Astrocyte (in vitro differentiated cells and primary cell): ENCODE measurements at regions not wholly inside any gene's neighbourhood (a gene's known extent, or its start where the extent isn't known, plus 50 kb on each side); places are given as distances from the start of the nearest gene placed in this dataset.

Experiments
- DNase-seq: peaks from one replicate; pipeline ENCODE4 v3.0.0-alpha.2; 2010; ENCODE audit warnings: low read depth
- FAIRE-seq: peaks from 2 replicates; lab custom pipeline; 2011; peaks lifted over from hg19 to GRCh38; lab: Jason Lieb, UNC
- H2AFZ ChIP-seq: 2 replicates; pipeline ENCODE4 v1.6.0; 2012; ENCODE audit warnings: low read depth, low read length, inconsistent platforms
- H3K27ac ChIP-seq: 2 replicates; pipeline ENCODE4 v1.5.1; 2011; ENCODE audit warnings: low read depth, low read length, inconsistent platforms
- H3K27me3 ChIP-seq: 2 replicates; pipeline ENCODE4 v1.6.0; 2011; ENCODE audit warnings: low read length, inconsistent platforms; ENCODE audit not compliant: insufficient read depth
- H3K36me3 ChIP-seq: 2 replicates; pipeline ENCODE4 v1.5.1; 2011; ENCODE audit warnings: low read length, inconsistent platforms; ENCODE audit not compliant: insufficient read depth
- H3K4me1 ChIP-seq: 2 replicates; pipeline ENCODE4 v1.5.1; 2011; ENCODE audit warnings: low read length, inconsistent platforms; ENCODE audit not compliant: insufficient read depth
- H3K4me2 ChIP-seq: 2 replicates; pipeline ENCODE4 v1.6.0; 2012; ENCODE audit warnings: low read length, inconsistent platforms
- H3K4me3 ChIP-seq: 2 replicates; pipeline ENCODE4 v1.5.1; 2011; ENCODE audit warnings: low read depth, mild to moderate bottlenecking, low read length, inconsistent platforms; ENCODE audit not compliant: insufficient read depth
- H3K79me2 ChIP-seq: 2 replicates; pipeline ENCODE4 v1.6.0; 2012; ENCODE audit warnings: mild to moderate bottlenecking, low read length, inconsistent platforms; ENCODE audit not compliant: insufficient read depth
- H3K9ac ChIP-seq: 2 replicates; pipeline ENCODE4 v1.6.0; 2012; ENCODE audit warnings: mild to moderate bottlenecking, low read length, inconsistent platforms
- H3K9me3 ChIP-seq: 2 replicates; pipeline ENCODE4 v1.5.1; 2012; ENCODE audit warnings: low read depth, mild to moderate bottlenecking, low read length, inconsistent platforms; ENCODE audit not compliant: insufficient read depth
- H4K20me1 ChIP-seq: 2 replicates; pipeline ENCODE4 v1.6.0; 2012; ENCODE audit warnings: low read length, inconsistent platforms; ENCODE audit not compliant: insufficient read depth
- H3K27ac Mint-ChIP-seq: one replicate; pipeline ENCODE4 v1.8.0; 2021; ENCODE audit warnings: mild to moderate bottlenecking, mixed read lengths; ENCODE audit not compliant: unreplicated experiment
- H3K27me3 Mint-ChIP-seq: one replicate; pipeline ENCODE4 v1.8.0; 2021; ENCODE audit warnings: low read depth, mixed read lengths; ENCODE audit not compliant: unreplicated experiment
- H3K36me3 Mint-ChIP-seq: one replicate; pipeline ENCODE4 v1.8.0; 2021; ENCODE audit warnings: low read depth, mixed read lengths; ENCODE audit not compliant: unreplicated experiment
- H3K4me1 Mint-ChIP-seq: one replicate; pipeline ENCODE4 v1.8.0; 2021; ENCODE audit warnings: low read depth, mixed read lengths; ENCODE audit not compliant: unreplicated experiment
- H3K4me3 Mint-ChIP-seq: one replicate; pipeline ENCODE4 v1.8.0; 2021; ENCODE audit warnings: mild to moderate bottlenecking, moderate library complexity, mixed read lengths; ENCODE audit not compliant: unreplicated experiment
- H3K9me3 Mint-ChIP-seq: one replicate; pipeline ENCODE4 v1.8.0; 2021; ENCODE audit warnings: mild to moderate bottlenecking, mixed read lengths; ENCODE audit not compliant: unreplicated experiment
- EZH2 ChIP-seq: IDR thresholded peaks from 2 replicates; pipeline ENCODE4 v1.6.1; 2012; ENCODE audit warnings: mild to moderate bottlenecking, low read length, inconsistent platforms; ENCODE audit not compliant: insufficient read depth
- TF ChIP-seq, protein P1 (sequence below): IDR thresholded peaks from 2 replicates; pipeline ENCODE4 v1.5.1; 2011; ENCODE audit warnings: low read depth, mild to moderate bottlenecking, inconsistent platforms, low read length, moderate library complexity; ENCODE audit not compliant: insufficient read depth

GRCh38 chr10:64859911-64860310 is 1338.7 kb downstream of the REEP3 start:
- no peaks in the 10 kb centered on the region for H3K9me3 Mint-ChIP-seq
- H3K9me3 ChIP-seq = no peaks in the 10 kb centered on the region
- H3K4me3 Mint-ChIP-seq = no peak overlapping the region
- H3K4me2 ChIP-seq = no peak overlapping the region
- H3K27me3 ChIP-seq = no peaks in the 10 kb centered on the region
- H2AFZ ChIP-seq = no peak overlapping the region
- H3K4me1 ChIP-seq = no peaks in the 10 kb centered on the region
- FAIRE-seq = no peak
- no peaks in the 10 kb centered on the region for H3K36me3 ChIP-seq
- TF ChIP-seq EZH2 = no peak
- TF ChIP-seq, protein P1, sequence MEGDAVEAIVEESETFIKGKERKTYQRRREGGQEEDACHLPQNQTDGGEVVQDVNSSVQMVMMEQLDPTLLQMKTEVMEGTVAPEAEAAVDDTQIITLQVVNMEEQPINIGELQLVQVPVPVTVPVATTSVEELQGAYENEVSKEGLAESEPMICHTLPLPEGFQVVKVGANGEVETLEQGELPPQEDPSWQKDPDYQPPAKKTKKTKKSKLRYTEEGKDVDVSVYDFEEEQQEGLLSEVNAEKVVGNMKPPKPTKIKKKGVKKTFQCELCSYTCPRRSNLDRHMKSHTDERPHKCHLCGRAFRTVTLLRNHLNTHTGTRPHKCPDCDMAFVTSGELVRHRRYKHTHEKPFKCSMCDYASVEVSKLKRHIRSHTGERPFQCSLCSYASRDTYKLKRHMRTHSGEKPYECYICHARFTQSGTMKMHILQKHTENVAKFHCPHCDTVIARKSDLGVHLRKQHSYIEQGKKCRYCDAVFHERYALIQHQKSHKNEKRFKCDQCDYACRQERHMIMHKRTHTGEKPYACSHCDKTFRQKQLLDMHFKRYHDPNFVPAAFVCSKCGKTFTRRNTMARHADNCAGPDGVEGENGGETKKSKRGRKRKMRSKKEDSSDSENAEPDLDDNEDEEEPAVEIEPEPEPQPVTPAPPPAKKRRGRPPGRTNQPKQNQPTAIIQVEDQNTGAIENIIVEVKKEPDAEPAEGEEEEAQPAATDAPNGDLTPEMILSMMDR = no peak
- no peak overlapping the region for H3K9ac ChIP-seq
- H3K4me3 ChIP-seq = no peak overlapping the region
- no peaks in the 10 kb centered on the region for H3K36me3 Mint-ChIP-seq
- no peaks in the 10 kb centered on the region for H4K20me1 ChIP-seq
- H3K27ac ChIP-seq = no peak overlapping the region
- no peak overlapping the region for H3K27ac Mint-ChIP-seq
- no peaks in the 10 kb centered on the region for H3K27me3 Mint-ChIP-seq
- no peaks in the 10 kb centered on the region for H3K79me2 ChIP-seq
- no peaks in the 10 kb centered on the region for H3K4me1 Mint-ChIP-seq
- no peak for DNase-seq

- Histone ChIP-seq H3K9ac (no peak overlapping the region), H3K9me3 (no peaks in the 10 kb centered on the region), H3K27ac (no peak overlapping the region), H3K79me2 (no peaks in the 10 kb centered on the region), H4K20me1 (no peaks in the 10 kb centered on the region), H3K4me1 (no peaks in the 10 kb centered on the region), H2AFZ (no peak overlapping the region), H3K36me3 (no peaks in the 10 kb centered on the region), H3K27me3 (no peaks in the 10 kb centered on the region), H3K4me2 (no peak overlapping the region), H3K4me3 (no peak overlapping the region)
- no peak overlapping the region for H3K4me3 Mint-ChIP-seq
- no peak overlapping the region for H3K27ac Mint-ChIP-seq
- DNase-seq (no peak), FAIRE-seq (no peak)
- no peaks in the 10 kb centered on the region for H3K9me3 Mint-ChIP-seq
- H3K36me3 Mint-ChIP-seq = no peaks in the 10 kb centered on the region
- H3K4me1 Mint-ChIP-seq = no peaks in the 10 kb centered on the region
- TF ChIP-seq, protein P1 = no peak
- no peak for TF ChIP-seq EZH2
- H3K27me3 Mint-ChIP-seq = no peaks in the 10 kb centered on the region
Observed at GRCh38 chr10:64863836-64864235, 1342.6 kb downstream of the REEP3 start.

GRCh38 chr10:64867501-64867962 is 1346.3 kb downstream of the REEP3 start:
- no peaks in the 10 kb centered on the region for H3K9me3 Mint-ChIP-seq
- H3K4me3 Mint-ChIP-seq = no peak overlapping the region
- no peak for DNase-seq
- FAIRE-seq = no peak
- Histone ChIP-seq H3K4me3 (no peak overlapping the region), H2AFZ (no peak overlapping the region), H3K4me1 (no peaks in the 10 kb centered on the region), H3K4me2 (no peak overlapping the region), H3K9ac (no peak overlapping the region), H3K27ac (no peak overlapping the region), H3K36me3 (no peaks in the 10 kb centered on the region), H4K20me1 (no peaks in the 10 kb centered on the region), H3K9me3 (no peaks in the 10 kb centered on the region), H3K79me2 (no peaks in the 10 kb centered on the region), H3K27me3 (no peaks in the 10 kb centered on the region)
- no peak for TF ChIP-seq EZH2
- TF ChIP-seq, protein P1 = no peak
- H3K27me3 Mint-ChIP-seq = no peaks in the 10 kb centered on the region
- no peaks in the 10 kb centered on the region for H3K4me1 Mint-ChIP-seq
- no peak overlapping the region for H3K27ac Mint-ChIP-seq
- H3K36me3 Mint-ChIP-seq = no peaks in the 10 kb centered on the region
